ENCODE measurements at regions not wholly inside any gene's neighbourhood (a gene's known extent, or its start where the extent isn't known, plus 50 kb on each side); places are given as distances from the start of the nearest gene placed in this dataset.

- TF ChIP-seq ZNF518A (tag by site-specific recombination; conservative IDR thresholded peaks at IDR 0.05; ENCODE audit: low read depth) (no peak), ZNF585B (tag by site-specific recombination; IDR thresholded peaks at IDR 0.05) (no peak), BCL11B (tag by site-specific recombination; IDR thresholded peaks at IDR 0.05; ENCODE audit: low read depth) (no peak), ZNF544 (tag by site-specific recombination; IDR thresholded peaks at IDR 0.05) (no peak), SP3 (tag by site-specific recombination; IDR thresholded peaks at IDR 0.05) (no peak), ZNF677 (tag by site-specific recombination; IDR thresholded peaks at IDR 0.05) (no peak), ZNF561 (tag by site-specific recombination; IDR thresholded peaks at IDR 0.05; ENCODE audit: borderline replicate concordance) (no peak), CTCF (tag by site-specific recombination; IDR thresholded peaks at IDR 0.05) (no peak), ZNF24 (tag by site-specific recombination; IDR thresholded peaks at IDR 0.05) (no peak), ZFP3 (tag by site-specific recombination; IDR thresholded peaks at IDR 0.05; ENCODE audit: low read depth) (no peak)
Measured at GRCh38 chr9:113786071-113786470, 90.0 kb upstream of the ZNF618 start (continued).

DNA sequence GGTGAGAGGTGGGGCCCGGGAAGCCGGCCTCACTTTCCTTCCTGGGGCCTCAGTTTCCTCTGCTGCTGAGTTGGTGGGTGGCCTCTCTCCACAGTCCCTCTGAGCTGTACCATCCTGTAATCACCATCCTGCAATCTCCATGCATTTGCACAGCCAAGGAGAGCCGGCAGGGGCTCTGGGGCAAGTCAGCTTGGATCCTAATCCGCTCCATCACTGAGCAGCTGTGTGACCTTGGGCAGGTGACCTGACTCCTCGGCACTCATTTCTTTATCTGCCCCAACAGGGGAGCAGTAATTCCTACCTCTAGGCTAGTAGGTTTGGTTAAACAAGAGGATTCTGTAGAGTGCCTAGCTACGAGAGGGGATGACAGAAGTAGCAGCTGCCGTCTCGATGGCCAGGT is 88.2 kb upstream of the ZNF618 start:
- Histone ChIP-seq H3K4me1 (ENCODE audit: control insufficient read depth, insufficient read depth, low read length) (no peaks in the 10 kb centered on the region), H3K9me3 (ENCODE audit: control insufficient read depth, insufficient read depth, low read depth, low read length) (no peaks in the 10 kb centered on the region), H3K27ac (ENCODE audit: extremely low read depth, low read depth, low read length) (no peak overlapping the region), H3K36me3 (ENCODE audit: control insufficient read depth in 2 of 2, insufficient read depth in 1 of 2, low read length in 2 of 2) (no peaks in the 10 kb centered on the region), H3K4me3 (ENCODE audit: low read depth, low read length) (no peak overlapping the region)
- CTCF ChIA-PET: interaction anchor here (1.8 kb wide), 1 partner anchor 20 kb away, joined by 9 read pairs; no protein-coding TSS in a partner anchor
- TF ChIP-seq ELK4 (IDR thresholded peaks at IDR 0.05; ENCODE audit: borderline replicate concordance, low read depth, low read length) (no peak), ZNF16 (tag by site-specific recombination; IDR thresholded peaks at IDR 0.05; ENCODE audit: low read depth) (no peak), ZBTB17 (tag by site-specific recombination; IDR thresholded peaks at IDR 0.05) (no peak), ZNF596 (tag by site-specific recombination; IDR thresholded peaks at IDR 0.05) (no peak), ZNF350 (tag by site-specific recombination; IDR thresholded peaks at IDR 0.05) (no peak), ZFP69B (tag by site-specific recombination; IDR thresholded peaks at IDR 0.05) (no peak), GLI4 (tag by site-specific recombination; IDR thresholded peaks at IDR 0.05) (no peak), ZNF449 (tag by site-specific recombination; IDR thresholded peaks at IDR 0.05) (no peak)
- TF ChIP-seq, protein P1, sequence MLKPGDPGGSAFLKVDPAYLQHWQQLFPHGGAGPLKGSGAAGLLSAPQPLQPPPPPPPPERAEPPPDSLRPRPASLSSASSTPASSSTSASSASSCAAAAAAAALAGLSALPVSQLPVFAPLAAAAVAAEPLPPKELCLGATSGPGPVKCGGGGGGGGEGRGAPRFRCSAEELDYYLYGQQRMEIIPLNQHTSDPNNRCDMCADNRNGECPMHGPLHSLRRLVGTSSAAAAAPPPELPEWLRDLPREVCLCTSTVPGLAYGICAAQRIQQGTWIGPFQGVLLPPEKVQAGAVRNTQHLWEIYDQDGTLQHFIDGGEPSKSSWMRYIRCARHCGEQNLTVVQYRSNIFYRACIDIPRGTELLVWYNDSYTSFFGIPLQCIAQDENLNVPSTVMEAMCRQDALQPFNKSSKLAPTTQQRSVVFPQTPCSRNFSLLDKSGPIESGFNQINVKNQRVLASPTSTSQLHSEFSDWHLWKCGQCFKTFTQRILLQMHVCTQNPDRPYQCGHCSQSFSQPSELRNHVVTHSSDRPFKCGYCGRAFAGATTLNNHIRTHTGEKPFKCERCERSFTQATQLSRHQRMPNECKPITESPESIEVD (tag by site-specific recombination; IDR thresholded peaks at IDR 0.05): no peak
- TF ChIP-seq, protein P2, sequence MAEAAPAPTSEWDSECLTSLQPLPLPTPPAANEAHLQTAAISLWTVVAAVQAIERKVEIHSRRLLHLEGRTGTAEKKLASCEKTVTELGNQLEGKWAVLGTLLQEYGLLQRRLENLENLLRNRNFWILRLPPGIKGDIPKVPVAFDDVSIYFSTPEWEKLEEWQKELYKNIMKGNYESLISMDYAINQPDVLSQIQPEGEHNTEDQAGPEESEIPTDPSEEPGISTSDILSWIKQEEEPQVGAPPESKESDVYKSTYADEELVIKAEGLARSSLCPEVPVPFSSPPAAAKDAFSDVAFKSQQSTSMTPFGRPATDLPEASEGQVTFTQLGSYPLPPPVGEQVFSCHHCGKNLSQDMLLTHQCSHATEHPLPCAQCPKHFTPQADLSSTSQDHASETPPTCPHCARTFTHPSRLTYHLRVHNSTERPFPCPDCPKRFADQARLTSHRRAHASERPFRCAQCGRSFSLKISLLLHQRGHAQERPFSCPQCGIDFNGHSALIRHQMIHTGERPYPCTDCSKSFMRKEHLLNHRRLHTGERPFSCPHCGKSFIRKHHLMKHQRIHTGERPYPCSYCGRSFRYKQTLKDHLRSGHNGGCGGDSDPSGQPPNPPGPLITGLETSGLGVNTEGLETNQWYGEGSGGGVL (tag by site-specific recombination; IDR thresholded peaks at IDR 0.05): no peak
- POLR2A ChIA-PET: no interaction called here
